Loucy (cell line): ENCODE measurements at regions not wholly inside any gene's neighbourhood (a gene's known extent, or its start where the extent isn't known, plus 50 kb on each side); places are given as distances from the start of the nearest gene placed in this dataset.

Experiments used
- H2AFZ ChIP-seq: fragments of 200-600 bp; sonication (generic); 2 replicates; pipeline ENCODE4 v1.6.0; 2016; ENCODE audit warnings: antibody characterized with exemption, mild to moderate bottlenecking, low read length, moderate library complexity
- H3F3A ChIP-seq: fragments of 200-600 bp; 2 replicates; pipeline ENCODE4 v1.6.0; 2016; ENCODE audit warnings: antibody characterized with exemption, low read depth, mild to moderate bottlenecking
- H3K27me3 ChIP-seq: fragments of 200-600 bp; sonication (generic); 2 replicates; pipeline ENCODE4 v1.6.1; 2014; ENCODE audit warnings: low read length, mild to moderate bottlenecking; ENCODE audit not compliant: insufficient read depth, poor library complexity, severe bottlenecking
- H3K36me3 ChIP-seq: fragments of 200-600 bp; sonication (generic); 2 replicates; pipeline ENCODE4 v1.6.1; 2016; ENCODE audit warnings: low read length; ENCODE audit not compliant: insufficient read depth
- H3K4me1 ChIP-seq: fragments of 200-600 bp; sonication (generic); 2 replicates; pipeline ENCODE4 v1.5.1; 2014; ENCODE audit warnings: low read length, mild to moderate bottlenecking; ENCODE audit not compliant: insufficient read depth, poor library complexity, severe bottlenecking
- H3K4me2 ChIP-seq: fragments of 200-600 bp; sonication (generic); 2 replicates; pipeline ENCODE4 v1.6.0; 2014; ENCODE audit warnings: antibody characterized with exemption, low read length, low read depth, mild to moderate bottlenecking; ENCODE audit not compliant: poor library complexity, severe bottlenecking
- H3K4me3 ChIP-seq: fragments of 200-600 bp; sonication (generic); 2 replicates; pipeline ENCODE4 v1.5.1; 2014; ENCODE audit warnings: low read length, mild to moderate bottlenecking, mixed read lengths; ENCODE audit not compliant: poor library complexity, severe bottlenecking
- H3K79me2 ChIP-seq: fragments of 200-600 bp; sonication (generic); 2 replicates; pipeline ENCODE4 v1.6.1; 2014; ENCODE audit warnings: low read length; ENCODE audit not compliant: insufficient read depth
- H3K9ac ChIP-seq: fragments of 200-600 bp; sonication (generic); 2 replicates; pipeline ENCODE4 v1.6.0; 2014; ENCODE audit warnings: mild to moderate bottlenecking, low read depth, low read length, moderate library complexity; ENCODE audit not compliant: poor library complexity, severe bottlenecking
- H3K9me2 ChIP-seq: fragments of 200-600 bp; sonication (generic); replicated peaks from 2 replicates; pipeline ENCODE4 v1.6.1; 2016; ENCODE audit warnings: low read depth, low read length, mixed read lengths
- H3K9me3 ChIP-seq: fragments of 200-600 bp; sonication (generic); 2 replicates; pipeline ENCODE4 v1.6.1; 2014; ENCODE audit warnings: mild to moderate bottlenecking, antibody characterized with exemption, low read length, low read depth; ENCODE audit not compliant: insufficient read depth
- H4K20me1 ChIP-seq: fragments of 200-600 bp; sonication (generic); 2 replicates; pipeline ENCODE4 v1.6.0; 2014; ENCODE audit warnings: antibody characterized with exemption, low read length, mild to moderate bottlenecking; ENCODE audit not compliant: insufficient read depth, poor library complexity, severe bottlenecking
- EZH2phosphoT487 ChIP-seq: fragments of 200-600 bp; IDR thresholded peaks from 2 replicates; pipeline ENCODE4 v1.6.1; 2018; ENCODE audit warnings: antibody characterized with exemption, mild to moderate bottlenecking, moderate library complexity, borderline replicate concordance
- TF ChIP-seq, protein P1 (sequence below): fragments of 200-600 bp; sonication (generic); conservative IDR thresholded peaks from 2 replicates; pipeline ENCODE4 v1.5.1; 2014; ENCODE audit warnings: mild to moderate bottlenecking, antibody characterized with exemption, low read length

DNA sequence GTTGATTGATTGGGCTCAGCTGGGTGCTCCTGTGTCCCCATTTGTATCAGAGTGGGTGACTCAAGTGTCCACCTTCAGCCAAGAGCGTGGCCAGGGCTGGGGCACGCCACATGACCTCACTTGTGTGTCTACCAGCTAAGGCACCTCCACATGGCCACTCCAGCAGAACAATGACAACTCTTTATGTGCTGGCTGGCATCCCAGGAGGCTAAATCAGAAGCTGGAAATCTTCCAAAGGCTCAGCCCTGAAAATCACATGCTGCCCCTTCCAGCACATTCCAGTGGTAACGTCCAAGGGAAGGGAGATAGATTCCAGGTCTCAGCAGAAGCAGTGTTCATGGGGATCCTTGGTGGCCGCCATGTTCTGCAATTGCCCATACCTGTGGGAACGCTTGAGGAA is 585.5 kb downstream of the AJAP1 start:
- H3K4me2 ChIP-seq: no peak overlapping the region
- no peak overlapping the region for H3K4me3 ChIP-seq
- H3K36me3 ChIP-seq: no peaks in the 10 kb centered on the region
- H2AFZ ChIP-seq: no peak overlapping the region
- no peaks in the 10 kb centered on the region for H3K4me1 ChIP-seq
- no peaks in the 10 kb centered on the region for H4K20me1 ChIP-seq
- no peaks in the 10 kb centered on the region for H3K9me2 ChIP-seq
- no peaks in the 10 kb centered on the region for H3K79me2 ChIP-seq
- no peaks in the 10 kb centered on the region for H3F3A ChIP-seq
- H3K27me3 ChIP-seq: no peaks in the 10 kb centered on the region
- TF ChIP-seq, protein P1, sequence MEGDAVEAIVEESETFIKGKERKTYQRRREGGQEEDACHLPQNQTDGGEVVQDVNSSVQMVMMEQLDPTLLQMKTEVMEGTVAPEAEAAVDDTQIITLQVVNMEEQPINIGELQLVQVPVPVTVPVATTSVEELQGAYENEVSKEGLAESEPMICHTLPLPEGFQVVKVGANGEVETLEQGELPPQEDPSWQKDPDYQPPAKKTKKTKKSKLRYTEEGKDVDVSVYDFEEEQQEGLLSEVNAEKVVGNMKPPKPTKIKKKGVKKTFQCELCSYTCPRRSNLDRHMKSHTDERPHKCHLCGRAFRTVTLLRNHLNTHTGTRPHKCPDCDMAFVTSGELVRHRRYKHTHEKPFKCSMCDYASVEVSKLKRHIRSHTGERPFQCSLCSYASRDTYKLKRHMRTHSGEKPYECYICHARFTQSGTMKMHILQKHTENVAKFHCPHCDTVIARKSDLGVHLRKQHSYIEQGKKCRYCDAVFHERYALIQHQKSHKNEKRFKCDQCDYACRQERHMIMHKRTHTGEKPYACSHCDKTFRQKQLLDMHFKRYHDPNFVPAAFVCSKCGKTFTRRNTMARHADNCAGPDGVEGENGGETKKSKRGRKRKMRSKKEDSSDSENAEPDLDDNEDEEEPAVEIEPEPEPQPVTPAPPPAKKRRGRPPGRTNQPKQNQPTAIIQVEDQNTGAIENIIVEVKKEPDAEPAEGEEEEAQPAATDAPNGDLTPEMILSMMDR: no peak
- TF ChIP-seq EZH2phosphoT487: no peak
- peaks cover 6% of the 10 kb centered on the region; the same call in 1 of the 2 replicates for H3K9me3 ChIP-seq
- no peak overlapping the region for H3K9ac ChIP-seq

DNA sequence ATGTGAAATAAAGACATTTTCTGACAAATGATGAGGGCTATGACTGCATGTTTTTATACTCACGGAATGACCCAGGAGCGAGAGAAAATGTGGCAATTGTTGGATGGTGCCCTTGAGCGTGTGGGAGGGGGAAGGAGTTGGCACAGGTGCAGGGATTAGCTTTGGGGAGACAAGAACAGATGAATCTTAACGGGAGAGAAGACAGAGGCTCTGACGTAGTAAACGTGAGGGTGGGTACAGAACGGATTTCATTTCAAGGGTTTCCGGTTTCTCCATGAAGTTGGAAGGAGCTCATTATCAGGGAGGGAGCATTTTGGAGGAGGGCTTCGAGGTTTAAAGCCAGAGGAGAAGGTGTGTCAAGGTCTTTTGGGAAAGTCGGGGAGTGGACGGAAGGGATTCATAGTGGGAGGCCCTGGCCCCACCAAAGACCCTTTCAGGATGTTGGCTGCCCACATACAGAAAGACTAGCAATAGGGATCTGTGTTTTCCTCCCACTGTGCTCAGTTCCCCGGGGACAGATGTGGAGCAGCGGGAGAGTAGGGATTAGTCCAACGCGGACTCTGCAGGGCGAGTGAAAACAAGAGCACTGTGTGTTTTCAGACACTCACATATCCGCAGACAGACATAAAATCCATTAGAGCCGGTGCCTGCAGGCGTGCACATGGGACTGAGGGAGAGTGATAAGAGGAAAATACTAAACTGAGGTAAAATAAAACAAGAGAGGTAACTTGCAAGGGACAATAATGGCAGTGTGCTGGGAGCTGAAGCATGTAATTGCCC is 584.1 kb downstream of the AJAP1 start:
- no peaks in the 10 kb centered on the region for H3K4me1 ChIP-seq
- no peaks in the 10 kb centered on the region for H4K20me1 ChIP-seq
- H3F3A ChIP-seq: no peaks in the 10 kb centered on the region
- H3K27me3 ChIP-seq: no peaks in the 10 kb centered on the region
- TF ChIP-seq, protein P1: no peak
- TF ChIP-seq EZH2phosphoT487: no peak
- no peaks in the 10 kb centered on the region for H3K36me3 ChIP-seq
- H3K9me2 ChIP-seq: no peaks in the 10 kb centered on the region
- peaks cover 3% of the 10 kb centered on the region; the same call in 1 of the 2 replicates for H3K9me3 ChIP-seq
- no peak overlapping the region for H3K9ac ChIP-seq
- H3K4me3 ChIP-seq: no peak overlapping the region
- H2AFZ ChIP-seq: no peak overlapping the region
- no peak overlapping the region for H3K4me2 ChIP-seq
- no peaks in the 10 kb centered on the region for H3K79me2 ChIP-seq

DNA sequence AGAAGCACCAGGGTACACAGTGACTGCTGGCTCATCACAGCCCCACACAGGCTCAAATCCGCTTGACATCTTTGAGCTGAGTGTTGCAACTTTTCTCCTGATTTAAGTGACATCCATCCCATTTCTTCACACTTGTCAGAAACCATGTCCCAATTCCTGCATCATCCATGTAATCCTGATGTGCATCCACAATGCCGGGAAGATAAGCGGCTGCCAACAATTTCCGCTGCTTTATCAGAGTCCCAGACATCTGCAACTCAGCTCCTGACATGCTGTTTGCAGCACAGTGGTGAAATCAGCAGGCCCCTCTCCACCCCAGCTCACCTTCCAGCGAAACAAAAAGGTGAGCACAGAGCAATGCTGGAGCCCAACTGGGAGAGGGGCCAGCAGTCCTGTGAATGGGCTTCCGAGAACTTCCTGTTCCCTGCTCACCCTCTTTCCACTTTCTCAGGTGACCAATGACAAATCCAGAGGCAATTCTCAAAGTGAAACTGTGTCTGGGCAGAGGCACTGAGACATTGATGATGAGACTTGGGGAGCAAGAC is 581.0 kb downstream of the AJAP1 start:
- TF ChIP-seq, protein P1: no peak
- no peak for TF ChIP-seq EZH2phosphoT487
- no peak overlapping the region for H3K4me2 ChIP-seq
- no peak overlapping the region for H3K4me3 ChIP-seq
- no peaks in the 10 kb centered on the region for H3K4me1 ChIP-seq
- H3K9me3 ChIP-seq: no peaks in the 10 kb centered on the region; the same call in 1 of the 2 replicates
- no peaks in the 10 kb centered on the region for H3F3A ChIP-seq
- no peak overlapping the region for H3K9ac ChIP-seq
- no peaks in the 10 kb centered on the region for H4K20me1 ChIP-seq
- no peaks in the 10 kb centered on the region for H3K36me3 ChIP-seq
- no peaks in the 10 kb centered on the region for H3K9me2 ChIP-seq
- no peaks in the 10 kb centered on the region for H3K27me3 ChIP-seq
- H2AFZ ChIP-seq: no peak overlapping the region
- H3K79me2 ChIP-seq: no peaks in the 10 kb centered on the region
